ENCODE measurements at regions not wholly inside any gene's neighbourhood (a gene's known extent, or its start where the extent isn't known, plus 50 kb on each side); places are given as distances from the start of the nearest gene placed in this dataset.

GRCh38 chr15:70473581-70474370 is 289.6 kb downstream of the UACA start:
- Histone ChIP-seq H3K4me1 (ENCODE audit: insufficient read depth, low read length) (no peaks in the 10 kb centered on the region), H3K9ac (ENCODE audit: low read depth, low read length) (no peak overlapping the region), H3K36me3 (ENCODE audit: insufficient read depth, low read length) (no peaks in the 10 kb centered on the region), H3K9me3 (ENCODE audit: control insufficient read depth, insufficient read depth, low read length) (no peaks in the 10 kb centered on the region)

GRCh38 chr15:70471517-70471916 is 291.8 kb downstream of the UACA start:
- Histone ChIP-seq H3K4me1 (ENCODE audit: insufficient read depth, low read length) (no peaks in the 10 kb centered on the region), H3K36me3 (ENCODE audit: insufficient read depth, low read length) (no peaks in the 10 kb centered on the region), H3K9ac (ENCODE audit: low read depth, low read length) (no peak overlapping the region), H3K9me3 (ENCODE audit: control insufficient read depth, insufficient read depth, low read length) (no peaks in the 10 kb centered on the region)

- no peak overlapping the region for H3K9ac ChIP-seq (ENCODE audit: low read depth, low read length)
- H3K4me1 ChIP-seq (ENCODE audit: insufficient read depth, low read length) = no peaks in the 10 kb centered on the region
- H3K9me3 ChIP-seq (ENCODE audit: control insufficient read depth, insufficient read depth, low read length) = no peaks in the 10 kb centered on the region
- no peaks in the 10 kb centered on the region for H3K36me3 ChIP-seq (ENCODE audit: insufficient read depth, low read length)
These were observed 292.7 kb downstream of the UACA start for GRCh38 chr15:70470556-70471191.

- no peak overlapping the region for H3K9ac ChIP-seq (ENCODE audit: low read depth, low read length)
- H3K9me3 ChIP-seq (ENCODE audit: control insufficient read depth, insufficient read depth, low read length) = no peaks in the 10 kb centered on the region
- no peaks in the 10 kb centered on the region for H3K36me3 ChIP-seq (ENCODE audit: insufficient read depth, low read length)
- H3K4me1 ChIP-seq (ENCODE audit: insufficient read depth, low read length) = no peaks in the 10 kb centered on the region
These were observed 293.5 kb downstream of the UACA start for GRCh38 chr15:70469651-70470555.

GRCh38 chr15:70469182-70469581 is 294.2 kb downstream of the UACA start:
- no peaks in the 10 kb centered on the region for H3K36me3 ChIP-seq (ENCODE audit: insufficient read depth, low read length)
- H3K9me3 ChIP-seq (ENCODE audit: control insufficient read depth, insufficient read depth, low read length) = no peaks in the 10 kb centered on the region
- H3K4me1 ChIP-seq (ENCODE audit: insufficient read depth, low read length) = no peaks in the 10 kb centered on the region
- no peak overlapping the region for H3K9ac ChIP-seq (ENCODE audit: low read depth, low read length)

- H3K9me3 ChIP-seq (ENCODE audit: control insufficient read depth, insufficient read depth, low read length) = no peaks in the 10 kb centered on the region
- no peaks in the 10 kb centered on the region for H3K4me1 ChIP-seq (ENCODE audit: insufficient read depth, low read length)
- no peaks in the 10 kb centered on the region for H3K36me3 ChIP-seq (ENCODE audit: insufficient read depth, low read length)
- no peak overlapping the region for H3K9ac ChIP-seq (ENCODE audit: low read depth, low read length)
These were observed 296.3 kb downstream of the UACA start for GRCh38 chr15:70466895-70467529.

- H3K9me3 ChIP-seq (ENCODE audit: control insufficient read depth, insufficient read depth, low read length) = no peaks in the 10 kb centered on the region
- H3K4me1 ChIP-seq (ENCODE audit: insufficient read depth, low read length) = no peaks in the 10 kb centered on the region
- no peak overlapping the region for H3K9ac ChIP-seq (ENCODE audit: low read depth, low read length)
- no peaks in the 10 kb centered on the region for H3K36me3 ChIP-seq (ENCODE audit: insufficient read depth, low read length)
These were observed 297.1 kb downstream of the UACA start for GRCh38 chr15:70466305-70466704.

- no peak overlapping the region for H3K9ac ChIP-seq (ENCODE audit: low read depth, low read length)
- no peaks in the 10 kb centered on the region for H3K36me3 ChIP-seq (ENCODE audit: insufficient read depth, low read length)
- no peaks in the 10 kb centered on the region for H3K4me1 ChIP-seq (ENCODE audit: insufficient read depth, low read length)
- no peaks in the 10 kb centered on the region for H3K9me3 ChIP-seq (ENCODE audit: control insufficient read depth, insufficient read depth, low read length)
These were observed 297.5 kb downstream of the UACA start for GRCh38 chr15:70465812-70466211.

GRCh38 chr15:70463453-70463834 is 299.9 kb downstream of the UACA start:
- Histone ChIP-seq H3K9ac (ENCODE audit: low read depth, low read length) (no peak overlapping the region), H3K9me3 (ENCODE audit: control insufficient read depth, insufficient read depth, low read length) (no peaks in the 10 kb centered on the region), H3K36me3 (ENCODE audit: insufficient read depth, low read length) (no peaks in the 10 kb centered on the region), H3K4me1 (ENCODE audit: insufficient read depth, low read length) (no peaks in the 10 kb centered on the region)

GRCh38 chr15:70461992-70462391 is 301.4 kb downstream of the UACA start:
- no peaks in the 10 kb centered on the region for H3K36me3 ChIP-seq (ENCODE audit: insufficient read depth, low read length)
- H3K4me1 ChIP-seq (ENCODE audit: insufficient read depth, low read length) = no peaks in the 10 kb centered on the region
- H3K9ac ChIP-seq (ENCODE audit: low read depth, low read length) = no peak overlapping the region
- no peaks in the 10 kb centered on the region for H3K9me3 ChIP-seq (ENCODE audit: control insufficient read depth, insufficient read depth, low read length)

- H3K4me1 ChIP-seq (ENCODE audit: insufficient read depth, low read length) = no peaks in the 10 kb centered on the region
- no peak overlapping the region for H3K9ac ChIP-seq (ENCODE audit: low read depth, low read length)
- H3K36me3 ChIP-seq (ENCODE audit: insufficient read depth, low read length) = no peaks in the 10 kb centered on the region
- H3K9me3 ChIP-seq (ENCODE audit: control insufficient read depth, insufficient read depth, low read length) = no peaks in the 10 kb centered on the region
These were observed 302.3 kb downstream of the UACA start for GRCh38 chr15:70461017-70461416.

- Histone ChIP-seq H3K36me3 (ENCODE audit: insufficient read depth, low read length) (no peaks in the 10 kb centered on the region), H3K9ac (ENCODE audit: low read depth, low read length) (no peak overlapping the region), H3K4me1 (ENCODE audit: insufficient read depth, low read length) (no peaks in the 10 kb centered on the region), H3K9me3 (ENCODE audit: control insufficient read depth, insufficient read depth, low read length) (no peaks in the 10 kb centered on the region)
These were observed 304.0 kb downstream of the UACA start for GRCh38 chr15:70459312-70459711.

- no peak overlapping the region for H3K9ac ChIP-seq (ENCODE audit: low read depth, low read length)
- peaks cover 7% of the 10 kb centered on the region; the same call in 1 of the 2 replicates for H3K4me1 ChIP-seq (ENCODE audit: insufficient read depth, low read length)
- no peaks in the 10 kb centered on the region for H3K36me3 ChIP-seq (ENCODE audit: insufficient read depth, low read length)
- H3K9me3 ChIP-seq (ENCODE audit: control insufficient read depth, insufficient read depth, low read length) = no peaks in the 10 kb centered on the region
These were observed 309.6 kb downstream of the UACA start for GRCh38 chr15:70453766-70454165.

- Histone ChIP-seq H3K4me1 (ENCODE audit: insufficient read depth, low read length) (peaks cover 7% of the 10 kb centered on the region; the same call in 1 of the 2 replicates), H3K9ac (ENCODE audit: low read depth, low read length) (no peak overlapping the region), H3K9me3 (ENCODE audit: control insufficient read depth, insufficient read depth, low read length) (no peaks in the 10 kb centered on the region), H3K36me3 (ENCODE audit: insufficient read depth, low read length) (no peaks in the 10 kb centered on the region)
These were observed 310.1 kb downstream of the UACA start for GRCh38 chr15:70453238-70453637.

Measured in ES-I3 (cell line).